ENCODE measurements at regions not wholly inside any gene's neighbourhood (a gene's known extent, or its start where the extent isn't known, plus 50 kb on each side); places are given as distances from the start of the nearest gene placed in this dataset.

GRCh38 chr1:101137144-101138126 lies 99.4 kb upstream of the S1PR1 start:
- peak in 2 of 3 donors; percentile 71 to 78 for DNase-seq
- peaks cover 14 to 33% (median 23%) of the 10 kb centered on the region in 4 experiments for H3K4me1 ChIP-seq (ENCODE audit: control extremely low read depth in 1 of 4, control insufficient read depth in 4 of 4, insufficient read depth in 4 of 4, low read length in 3 of 4)
- 36% methylated on average over 3 of the region's 5 CpGs for WGBS (ENCODE audit: insufficient coverage)
- no peaks in the 10 kb centered on the region for H3K9me3 ChIP-seq (ENCODE audit: control extremely low read depth in 1 of 5, control insufficient read depth in 4 of 5, insufficient read depth in 2 of 5, low read depth in 1 of 5, low read length in 4 of 5)
- no peaks in the 10 kb centered on the region for H3K36me3 ChIP-seq (ENCODE audit: control insufficient read depth in 4 of 4, insufficient read depth in 4 of 4, low read length in 3 of 4)
- ChIA-PET POLR2A (no interaction called here), CTCF (interaction anchor here (0.7 to 3.7 kb wide), 14 partner anchors 10 to 217 kb away, joined by 3 to 13 read pairs (median 4); no protein-coding TSS in a partner anchor)
- H3K4me3 ChIP-seq (ENCODE audit: control insufficient read depth in 1 of 7, extremely low read depth in 1 of 7, insufficient read depth in 4 of 7, low read depth in 2 of 7, low read length in 6 of 7), result no peak overlapping the region
- no peaks in the 10 kb centered on the region for H3K27me3 ChIP-seq (replicated peaks in 2 of 5; ENCODE audit: control insufficient read depth in 4 of 5, insufficient read depth in 5 of 5, low read length in 4 of 5)
- no peak overlapping the region for H3K27ac ChIP-seq (ENCODE audit: insufficient read depth in 1 of 2, low read depth in 1 of 2, low read length in 2 of 2, poor library complexity in 1 of 2, severe bottlenecking in 2 of 2)

- Histone ChIP-seq H3K36me3 (ENCODE audit: control insufficient read depth in 4 of 4, insufficient read depth in 4 of 4, low read length in 3 of 4) (no peaks in the 10 kb centered on the region), H3K9me3 (ENCODE audit: control extremely low read depth in 1 of 5, control insufficient read depth in 4 of 5, insufficient read depth in 2 of 5, low read depth in 1 of 5, low read length in 4 of 5) (no peaks in the 10 kb centered on the region), H3K4me1 (ENCODE audit: control extremely low read depth in 1 of 4, control insufficient read depth in 4 of 4, insufficient read depth in 4 of 4, low read length in 3 of 4) (peaks cover 14 to 33% (median 22%) of the 10 kb centered on the region in 4 experiments), H3K4me3 (ENCODE audit: control insufficient read depth in 1 of 7, extremely low read depth in 1 of 7, insufficient read depth in 4 of 7, low read depth in 2 of 7, low read length in 6 of 7) (peak overlapping the region in 1 of 7 experiments; percentile 12), H3K27me3 (replicated peaks in 2 of 5; ENCODE audit: control insufficient read depth in 4 of 5, insufficient read depth in 5 of 5, low read length in 4 of 5) (no peaks in the 10 kb centered on the region), H3K27ac (ENCODE audit: insufficient read depth in 1 of 2, low read depth in 1 of 2, low read length in 2 of 2, poor library complexity in 1 of 2, severe bottlenecking in 2 of 2) (no peak overlapping the region)
- ChIA-PET CTCF (interaction anchor here (0.6 to 3.7 kb wide), 13 partner anchors 11 to 217 kb away, joined by 3 to 12 read pairs (median 3); no protein-coding TSS in a partner anchor), POLR2A (no interaction called here)
- WGBS (ENCODE audit: insufficient coverage), result 50% methylated on average over 1 of the region's 1 CpG
- DNase-seq, result peak in 2 of 3 donors; percentile 36 to 50
Measured at GRCh38 chr1:101136739-101137138, 100.1 kb upstream of the S1PR1 start.

GRCh38 chr1:101136271-101136670 lies 100.5 kb upstream of the S1PR1 start:
- ChIA-PET CTCF (interaction anchor here (0.6 to 3.7 kb wide), 12 partner anchors 10 to 154 kb away, joined by 3 to 12 read pairs (median 3); no protein-coding TSS in a partner anchor), POLR2A (interaction anchor here (1.0 kb wide), 1 partner anchor 11 kb away, joined by 3 read pairs; no protein-coding TSS in a partner anchor)
- H3K4me1 ChIP-seq (ENCODE audit: control extremely low read depth in 1 of 4, control insufficient read depth in 4 of 4, insufficient read depth in 4 of 4, low read length in 3 of 4), result peaks cover 14 to 33% (median 22%) of the 10 kb centered on the region in 4 experiments
- no peaks in the 10 kb centered on the region for H3K36me3 ChIP-seq (ENCODE audit: control insufficient read depth in 4 of 4, insufficient read depth in 4 of 4, low read length in 3 of 4)
- 52% methylated on average over 2 of the region's 3 CpGs for WGBS (ENCODE audit: insufficient coverage)
- no peaks in the 10 kb centered on the region for H3K27me3 ChIP-seq (replicated peaks in 2 of 5; ENCODE audit: control insufficient read depth in 4 of 5, insufficient read depth in 5 of 5, low read length in 4 of 5)
- DNase-seq, result no peak
- H3K9me3 ChIP-seq (ENCODE audit: control extremely low read depth in 1 of 5, control insufficient read depth in 4 of 5, insufficient read depth in 2 of 5, low read depth in 1 of 5, low read length in 4 of 5), result no peaks in the 10 kb centered on the region
- H3K4me3 ChIP-seq (ENCODE audit: control insufficient read depth in 1 of 7, extremely low read depth in 1 of 7, insufficient read depth in 4 of 7, low read depth in 2 of 7, low read length in 6 of 7), result no peak overlapping the region
- no peak overlapping the region for H3K27ac ChIP-seq (ENCODE audit: insufficient read depth in 1 of 2, low read depth in 1 of 2, low read length in 2 of 2, poor library complexity in 1 of 2, severe bottlenecking in 2 of 2)

- no peak for DNase-seq
- no peak overlapping the region for H3K27ac ChIP-seq (ENCODE audit: insufficient read depth in 1 of 2, low read depth in 1 of 2, low read length in 2 of 2, poor library complexity in 1 of 2, severe bottlenecking in 2 of 2)
- ChIA-PET POLR2A (interaction anchor here (1.0 kb wide), 1 partner anchor 10 kb away, joined by 3 read pairs; no protein-coding TSS in a partner anchor), CTCF (interaction anchor here (1.1 to 3.7 kb wide), 6 partner anchors 10 to 149 kb away, joined by 3 to 12 read pairs (median 3); no protein-coding TSS in a partner anchor)
- no peaks in the 10 kb centered on the region for H3K27me3 ChIP-seq (replicated peaks in 2 of 5; ENCODE audit: control insufficient read depth in 4 of 5, insufficient read depth in 5 of 5, low read length in 4 of 5)
- H3K9me3 ChIP-seq (ENCODE audit: control extremely low read depth in 1 of 5, control insufficient read depth in 4 of 5, insufficient read depth in 2 of 5, low read depth in 1 of 5, low read length in 4 of 5), result no peaks in the 10 kb centered on the region
- WGBS (ENCODE audit: insufficient coverage), result no CpG with 5 or more reads among the region's 2 CpGs
- H3K4me1 ChIP-seq (ENCODE audit: control extremely low read depth in 1 of 4, control insufficient read depth in 4 of 4, insufficient read depth in 4 of 4, low read length in 3 of 4), result peaks cover 14 to 33% (median 22%) of the 10 kb centered on the region in 4 experiments
- no peaks in the 10 kb centered on the region for H3K36me3 ChIP-seq (ENCODE audit: control insufficient read depth in 4 of 4, insufficient read depth in 4 of 4, low read length in 3 of 4)
- no peak overlapping the region for H3K4me3 ChIP-seq (ENCODE audit: control insufficient read depth in 1 of 7, extremely low read depth in 1 of 7, insufficient read depth in 4 of 7, low read depth in 2 of 7, low read length in 6 of 7)
Measured at GRCh38 chr1:101135526-101135925, 101.3 kb upstream of the S1PR1 start.

GRCh38 chr1:101131239-101131843 lies 105.5 kb upstream of the S1PR1 start:
- Histone ChIP-seq H3K4me3 (ENCODE audit: control insufficient read depth in 1 of 7, extremely low read depth in 1 of 7, insufficient read depth in 4 of 7, low read depth in 2 of 7, low read length in 6 of 7) (no peak overlapping the region), H3K9me3 (ENCODE audit: control extremely low read depth in 1 of 5, control insufficient read depth in 4 of 5, insufficient read depth in 2 of 5, low read depth in 1 of 5, low read length in 4 of 5) (no peaks in the 10 kb centered on the region), H3K27ac (ENCODE audit: insufficient read depth in 1 of 2, low read depth in 1 of 2, low read length in 2 of 2, poor library complexity in 1 of 2, severe bottlenecking in 2 of 2) (no peak overlapping the region), H3K36me3 (ENCODE audit: control insufficient read depth in 4 of 4, insufficient read depth in 4 of 4, low read length in 3 of 4) (no peaks in the 10 kb centered on the region), H3K27me3 (replicated peaks in 2 of 5; ENCODE audit: control insufficient read depth in 4 of 5, insufficient read depth in 5 of 5, low read length in 4 of 5) (no peaks in the 10 kb centered on the region), H3K4me1 (ENCODE audit: control extremely low read depth in 1 of 4, control insufficient read depth in 4 of 4, insufficient read depth in 4 of 4, low read length in 3 of 4) (peaks cover 24 to 33% (median 27%) of the 10 kb centered on the region in 4 experiments)
- CTCF ChIA-PET, result interaction anchor here (0.9 to 1.4 kb wide), 5 partner anchors 8 to 157 kb away, joined by 3 to 10 read pairs (median 5); no protein-coding TSS in a partner anchor
- 92% methylated on average over 1 of the region's 1 CpG for WGBS (ENCODE audit: insufficient coverage)
- no peak for DNase-seq
- POLR2A ChIA-PET, result no interaction called here

- no peak for DNase-seq
- CTCF ChIA-PET, result interaction anchor here (0.9 to 1.9 kb wide), 5 partner anchors 9 to 109 kb away, joined by 3 to 10 read pairs (median 5); no protein-coding TSS in a partner anchor
- no peaks in the 10 kb centered on the region for H3K9me3 ChIP-seq (ENCODE audit: control extremely low read depth in 1 of 5, control insufficient read depth in 4 of 5, insufficient read depth in 2 of 5, low read depth in 1 of 5, low read length in 4 of 5)
- H3K4me3 ChIP-seq (ENCODE audit: control insufficient read depth in 1 of 7, extremely low read depth in 1 of 7, insufficient read depth in 4 of 7, low read depth in 2 of 7, low read length in 6 of 7), result no peak overlapping the region
- peaks cover 19 to 27% (median 23%) of the 10 kb centered on the region in 4 experiments for H3K4me1 ChIP-seq (ENCODE audit: control extremely low read depth in 1 of 4, control insufficient read depth in 4 of 4, insufficient read depth in 4 of 4, low read length in 3 of 4)
- POLR2A ChIA-PET, result interaction anchor here (0.6 kb wide), 1 partner anchor 19 kb away, joined by 3 read pairs; no protein-coding TSS in a partner anchor
- H3K27me3 ChIP-seq (replicated peaks in 2 of 5; ENCODE audit: control insufficient read depth in 4 of 5, insufficient read depth in 5 of 5, low read length in 4 of 5), result no peaks in the 10 kb centered on the region
- 99% methylated on average over 6 of the region's 6 CpGs for WGBS (ENCODE audit: insufficient coverage)
- no peaks in the 10 kb centered on the region for H3K36me3 ChIP-seq (ENCODE audit: control insufficient read depth in 4 of 4, insufficient read depth in 4 of 4, low read length in 3 of 4)
- no peak overlapping the region for H3K27ac ChIP-seq (ENCODE audit: insufficient read depth in 1 of 2, low read depth in 1 of 2, low read length in 2 of 2, poor library complexity in 1 of 2, severe bottlenecking in 2 of 2)
Measured at GRCh38 chr1:101130673-101131072, 105.1 kb upstream of the DPH5 start.
